WTC11 (cell line): ENCODE measurements at regions not wholly inside any gene's neighbourhood (a gene's known extent, or its start where the extent isn't known, plus 50 kb on each side); places are given as distances from the start of the nearest gene placed in this dataset.

ENCODE experiments used
- ATAC-seq: fragments of 200-7000 bp; cut with Tn5 transposase; 2 replicates; pipeline ENCODE4 v1.10.0; 2021; ENCODE audit warnings: mild to moderate bottlenecking, moderate library complexity
- CTCF ChIA-PET: fragments of 300-600 bp; sonication (Branson Sonifier 250); formaldehyde crosslinking; loops from one replicate; lab custom pipeline; 2021; ENCODE audit warnings: antibody characterized with exemption; lab: Charles Lee
- POLR2A ChIA-PET: fragments of 350-600 bp; sonication (Branson Sonifier 250); formaldehyde crosslinking; loops from one replicate; lab custom pipeline; 2021; ENCODE audit warnings: antibody characterized with exemption; lab: Charles Lee
- DNase-seq: peaks from one replicate; pipeline ENCODE4 v3.0.0; 2021; ENCODE audit warnings: low spot score
- H3K27ac Mint-ChIP-seq: 2 replicates; pipeline ENCODE4 v1.8.0; 2021; ENCODE audit warnings: mixed read lengths
- H3K27me3 Mint-ChIP-seq: 2 replicates; pipeline ENCODE4 v1.8.0; 2021; ENCODE audit warnings: low read depth, mild to moderate bottlenecking, moderate library complexity, mixed read lengths
- H3K36me3 Mint-ChIP-seq: 2 replicates; pipeline ENCODE4 v1.8.0; 2021; ENCODE audit warnings: mixed read lengths
- H3K4me1 Mint-ChIP-seq: 2 replicates; pipeline ENCODE4 v1.8.0; 2022; ENCODE audit warnings: mixed read lengths
- H3K4me3 Mint-ChIP-seq: 2 replicates; pipeline ENCODE4 v1.8.0; 2021; ENCODE audit warnings: mild to moderate bottlenecking, moderate library complexity, mixed read lengths
- H3K9me3 Mint-ChIP-seq: 2 replicates; pipeline ENCODE4 v1.8.0; 2021; ENCODE audit warnings: mixed read lengths
- AR ChIP-seq: fragments of 250-450 bp; sonication (Bioruptor Pico); IDR thresholded peaks from 2 replicates; pipeline ENCODE4 v1.9.0; 2021; ENCODE audit warnings: mild to moderate bottlenecking
- ATF1 ChIP-seq: sonication (generic); formaldehyde crosslinking; IDR thresholded peaks from 2 replicates; pipeline ENCODE4 v1.8.1; 2023; ENCODE audit warnings: mild to moderate bottlenecking, moderate library complexity, missing genetic modification reagents
- ATF2 ChIP-seq: sonication (generic); formaldehyde crosslinking; IDR thresholded peaks from 2 replicates; pipeline ENCODE4 v1.8.1; 2022; ENCODE audit warnings: low read depth, missing genetic modification reagents, borderline replicate concordance
- CREB1 ChIP-seq: sonication (generic); formaldehyde crosslinking; IDR thresholded peaks from 2 replicates; pipeline ENCODE4 v1.8.0; 2023; ENCODE audit warnings: mild to moderate bottlenecking, missing genetic modification reagents
- FOXP4 ChIP-seq: sonication (generic); formaldehyde crosslinking; IDR thresholded peaks from 2 replicates; pipeline ENCODE4 v1.8.0; 2022; ENCODE audit warnings: mild to moderate bottlenecking, missing genetic modification reagents
- HMGXB4 ChIP-seq: sonication (generic); formaldehyde crosslinking; IDR thresholded peaks from 2 replicates; pipeline ENCODE4 v1.8.1; 2023; ENCODE audit warnings: mild to moderate bottlenecking, moderate library complexity, missing genetic modification reagents
- PRRX2 ChIP-seq: fragments of 250-450 bp; sonication (Bioruptor Pico); IDR thresholded peaks from 2 replicates; pipeline ENCODE4 v1.8.0; 2021; ENCODE audit warnings: mild to moderate bottlenecking
- RELA ChIP-seq: sonication (generic); formaldehyde crosslinking; IDR thresholded peaks from 2 replicates; pipeline ENCODE4 v1.8.1; 2022; ENCODE audit warnings: missing genetic modification reagents, mild to moderate bottlenecking, borderline replicate concordance
- SMAD4 ChIP-seq: sonication (generic); formaldehyde crosslinking; IDR thresholded peaks from 2 replicates; pipeline ENCODE4 v1.8.0; 2022; ENCODE audit warnings: mild to moderate bottlenecking, missing genetic modification reagents
- STAT6 ChIP-seq: sonication (generic); formaldehyde crosslinking; conservative IDR thresholded peaks from 2 replicates; pipeline ENCODE4 v1.8.1; 2023; ENCODE audit warnings: mild to moderate bottlenecking, low read depth, missing genetic modification reagents, moderate library complexity
- TP53 ChIP-seq: sonication (generic); formaldehyde crosslinking; IDR thresholded peaks from 2 replicates; pipeline ENCODE4 v1.8.1; 2023; ENCODE audit warnings: mild to moderate bottlenecking, missing genetic modification reagents
- ZNF121 ChIP-seq: sonication (generic); formaldehyde crosslinking; IDR thresholded peaks from 2 replicates; pipeline ENCODE4 v1.8.0; 2023; ENCODE audit warnings: missing genetic modification reagents
- ZNF512 ChIP-seq: sonication (generic); formaldehyde crosslinking; IDR thresholded peaks from 2 replicates; pipeline ENCODE4 v1.8.1; 2022; ENCODE audit warnings: missing genetic modification reagents, borderline replicate concordance

GRCh38 chr12:90303771-90304170 lies 595.1 kb upstream of the ATP2B1 start:
- no peaks in the 10 kb centered on the region for H3K36me3 Mint-ChIP-seq
- DNase-seq (no peak), ATAC-seq (no peak)
- CTCF ChIA-PET = no interaction called here
- POLR2A ChIA-PET = no interaction called here
- peaks cover 7% of the 10 kb centered on the region for H3K4me1 Mint-ChIP-seq
- TF ChIP-seq TP53 (CRISPR knock-in tag) (no peak), ZNF512 (CRISPR knock-in tag) (no peak), AR (CRISPR knock-in tag) (no peak), ATF1 (CRISPR knock-in tag) (no peak), STAT6 (no peak), PRRX2 (CRISPR knock-in tag) (no peak), CREB1 (CRISPR knock-in tag) (no peak), SMAD4 (no peak), ZNF121 (CRISPR knock-in tag) (no peak)
- TF ChIP-seq, all 79 proteins: peak for 0
- Mint-ChIP-seq H3K27me3 (no peaks in the 10 kb centered on the region), H3K4me3 (no peak overlapping the region), H3K9me3 (no peaks in the 10 kb centered on the region), H3K27ac (no peak overlapping the region)

GRCh38 chr12:90301561-90302133 lies 593.0 kb upstream of the ATP2B1 start:
- ChIA-PET POLR2A (no interaction called here), CTCF (interaction anchor here (0.6 kb wide), 1 partner anchor 643 kb away, joined by 3 read pairs; no protein-coding TSS in a partner anchor)
- TF ChIP-seq RELA (no peak), HMGXB4 (CRISPR knock-in tag) (no peak), STAT6 (no peak), FOXP4 (CRISPR knock-in tag) (no peak), ATF2 (CRISPR knock-in tag) (no peak), SMAD4 (no peak), ATF1 (CRISPR knock-in tag) (no peak)
- Mint-ChIP-seq H3K4me3 (no peak overlapping the region), H3K4me1 (peaks cover 7% of the 10 kb centered on the region), H3K27ac (no peak overlapping the region), H3K36me3 (no peaks in the 10 kb centered on the region), H3K27me3 (no peaks in the 10 kb centered on the region), H3K9me3 (no peaks in the 10 kb centered on the region)
- no peak for ATAC-seq
- DNase-seq = no peak
